ENCODE measurements at regions not wholly inside any gene's neighbourhood (a gene's known extent, or its start where the extent isn't known, plus 50 kb on each side); places are given as distances from the start of the nearest gene placed in this dataset.

GRCh38 chr1:30268923-30269666, 454.3 kb downstream of the MATN1 start:
- no peak for FAIRE-seq
- DNase-seq (ENCODE audit: low spot score in 2 of 2) = no peak

DNA sequence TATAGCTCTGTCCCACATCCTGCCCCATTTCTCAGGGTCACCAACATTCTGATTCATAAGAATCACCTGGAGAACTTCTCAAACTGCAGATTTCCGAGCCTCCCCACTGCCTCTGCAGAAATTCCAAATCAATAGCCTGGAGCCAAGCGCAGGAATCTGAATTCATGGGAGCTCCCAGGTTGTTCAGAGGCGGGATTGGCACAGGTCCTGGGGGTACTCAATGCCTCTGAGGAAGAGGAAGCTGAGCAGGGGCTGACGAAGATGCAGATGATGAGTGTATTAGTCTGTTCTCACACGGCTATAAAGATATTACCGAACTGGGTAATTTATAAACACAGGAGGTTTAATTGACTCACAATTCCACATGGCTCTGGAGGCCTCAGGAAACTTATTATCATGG, 455.5 kb downstream of the MATN1 start:
- DNase-seq (ENCODE audit: low spot score in 2 of 2) = no peak
- no peak for FAIRE-seq

DNA sequence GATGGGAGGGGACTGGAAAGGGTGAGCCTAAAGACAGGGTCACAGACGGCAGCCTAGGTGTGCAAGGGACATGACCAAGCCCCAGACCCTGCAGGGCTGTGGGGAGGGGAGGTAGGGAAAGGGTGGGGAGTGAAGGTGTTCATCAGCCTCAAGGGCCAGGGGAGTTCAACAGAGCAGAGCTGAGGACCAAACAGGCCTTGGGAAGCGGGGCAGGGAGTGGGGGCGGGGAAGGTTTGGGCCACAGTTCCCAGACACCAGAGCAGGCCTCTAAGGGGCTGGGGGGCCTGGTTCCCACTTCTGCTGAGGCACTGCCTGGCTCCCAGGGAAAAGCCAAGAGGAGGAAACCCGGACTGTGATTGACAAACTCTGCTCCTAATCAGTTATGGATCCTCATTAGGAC, 456.3 kb downstream of the MATN1 start:
- no peak for DNase-seq (ENCODE audit: low spot score in 2 of 2)
- FAIRE-seq = no peak

- FAIRE-seq = no peak
- no peak for DNase-seq (ENCODE audit: low spot score in 2 of 2)
These were observed 458.0 kb downstream of the MATN1 start for GRCh38 chr1:30265127-30266070.

GRCh38 chr1:30264672-30265025, 458.7 kb downstream of the MATN1 start:
- FAIRE-seq (no peak), DNase-seq (ENCODE audit: low spot score in 2 of 2) (no peak)

DNA sequence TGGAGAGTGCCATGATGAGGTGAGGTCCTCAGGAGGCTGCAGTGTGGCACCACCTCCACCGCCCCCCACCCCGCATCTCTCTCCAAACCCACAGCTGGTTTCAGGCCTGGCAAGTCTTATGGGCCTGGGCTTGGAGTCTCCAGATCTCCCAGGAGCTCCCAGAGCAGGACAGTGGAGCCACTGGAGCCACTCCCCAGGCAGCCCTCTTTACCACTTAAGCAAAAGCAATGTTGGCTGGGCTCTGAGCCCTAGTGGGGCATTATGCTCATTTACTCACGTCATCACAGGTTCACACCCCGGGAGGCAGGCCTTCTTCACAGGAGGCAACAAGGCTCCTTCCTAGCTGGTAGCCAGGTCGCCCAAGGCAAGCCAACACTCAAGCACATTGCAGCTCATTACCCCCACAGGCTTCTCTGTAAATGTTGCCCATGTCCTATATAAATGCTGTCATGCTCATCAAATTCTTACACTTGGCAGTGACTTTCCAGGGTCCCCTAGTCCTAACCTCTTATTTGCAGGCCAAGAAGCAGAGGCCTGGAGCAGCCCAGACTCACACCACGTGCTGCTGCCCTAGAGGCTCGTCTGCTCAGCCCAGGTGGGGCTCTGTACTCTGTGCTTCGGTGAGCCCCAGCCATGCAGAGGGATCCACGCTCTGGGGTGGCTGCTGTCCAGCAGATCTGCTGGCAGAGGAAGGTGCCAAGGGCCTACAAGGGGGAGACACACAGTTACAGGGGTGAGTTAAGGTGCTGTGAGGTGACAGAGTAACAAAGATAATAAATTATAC, 459.3 kb downstream of the MATN1 start:
- DNase-seq (ENCODE audit: low spot score in 2 of 2) (no peak), FAIRE-seq (no peak)

DNA sequence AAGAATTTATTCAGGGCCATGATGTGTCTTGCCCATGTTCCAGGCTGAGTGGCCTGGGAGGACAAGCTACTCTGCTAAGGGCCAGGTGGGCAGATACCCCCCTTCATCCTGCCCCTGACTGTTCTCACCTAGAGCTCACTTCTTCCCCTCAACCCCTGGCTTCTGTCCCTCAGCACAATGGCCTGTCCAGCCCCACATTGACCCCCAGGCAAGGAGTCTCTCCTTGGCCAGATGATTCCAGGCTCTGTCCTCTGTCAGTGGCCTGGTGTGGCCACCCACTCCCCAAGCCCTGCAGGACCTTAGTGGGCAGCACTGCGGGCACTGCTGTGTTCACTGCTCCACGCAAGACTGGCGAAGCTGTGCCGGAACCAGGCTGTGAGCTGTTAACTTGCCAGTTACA, 460.0 kb downstream of the MATN1 start:
- DNase-seq (ENCODE audit: low spot score in 2 of 2) (no peak), FAIRE-seq (no peak)

- DNase-seq (ENCODE audit: low spot score in 2 of 2) (no peak), FAIRE-seq (no peak)
These were observed 461.2 kb downstream of the MATN1 start for GRCh38 chr1:30262158-30262557.

GRCh38 chr1:30260318-30260717, 463.1 kb downstream of the MATN1 start:
- DNase-seq (ENCODE audit: low spot score in 2 of 2) (no peak), FAIRE-seq (no peak)

DNA sequence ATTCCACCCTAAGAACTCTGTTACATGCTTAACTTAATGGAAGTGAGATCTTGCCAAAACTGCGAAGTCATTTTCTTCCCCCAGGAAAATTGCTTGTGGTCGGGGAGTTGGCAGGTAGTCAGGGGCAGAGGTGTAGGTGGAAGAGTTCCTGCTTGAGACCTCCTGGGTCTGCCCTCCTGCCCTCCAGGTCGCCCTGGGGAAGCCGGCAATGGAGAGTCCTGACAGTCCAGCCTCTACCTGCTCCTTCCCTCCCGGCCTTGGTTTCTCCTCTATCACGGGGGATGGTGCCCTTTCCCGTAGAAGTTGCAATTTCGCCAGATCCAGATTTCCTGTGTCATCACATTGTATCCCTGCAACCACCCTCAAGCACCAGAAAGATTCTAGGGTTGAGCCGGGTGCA, 463.8 kb downstream of the MATN1 start:
- DNase-seq (ENCODE audit: low spot score in 2 of 2) (no peak), FAIRE-seq (no peak)

GRCh38 chr1:30258876-30259275, 464.5 kb downstream of the MATN1 start:
- DNase-seq (ENCODE audit: low spot score in 2 of 2) (no peak), FAIRE-seq (no peak)

DNA sequence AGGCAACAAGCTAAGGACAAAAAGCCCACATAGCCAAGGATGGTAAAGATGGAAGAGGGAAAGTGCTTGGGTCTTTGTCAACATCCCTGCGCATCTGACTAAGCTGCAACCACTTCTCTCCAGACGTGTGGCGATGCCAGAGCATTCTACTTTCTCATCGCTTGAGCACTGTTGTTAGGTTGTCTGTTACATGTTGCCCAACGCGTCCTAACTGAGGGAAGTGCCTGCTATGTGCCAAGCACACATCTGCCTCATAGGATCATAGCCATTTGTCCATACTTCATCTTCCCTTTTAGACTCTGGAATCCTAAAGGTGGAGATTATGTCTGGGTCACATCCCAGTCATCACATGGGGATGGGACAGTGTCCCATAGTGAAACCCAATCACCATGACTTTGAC, 464.9 kb downstream of the MATN1 start:
- FAIRE-seq (no peak), DNase-seq (ENCODE audit: low spot score in 2 of 2) (no peak)

GRCh38 chr1:30257742-30258380, 465.5 kb downstream of the MATN1 start:
- DNase-seq (ENCODE audit: low spot score in 2 of 2) (no peak), FAIRE-seq (no peak)

GRCh38 chr1:30257322-30257721, 466.1 kb downstream of the MATN1 start:
- no peak for DNase-seq (ENCODE audit: low spot score in 2 of 2)
- FAIRE-seq = no peak

- DNase-seq (ENCODE audit: low spot score in 2 of 2) (no peak), FAIRE-seq (no peak)
These were observed 466.5 kb downstream of the MATN1 start for GRCh38 chr1:30256911-30257310.

DNA sequence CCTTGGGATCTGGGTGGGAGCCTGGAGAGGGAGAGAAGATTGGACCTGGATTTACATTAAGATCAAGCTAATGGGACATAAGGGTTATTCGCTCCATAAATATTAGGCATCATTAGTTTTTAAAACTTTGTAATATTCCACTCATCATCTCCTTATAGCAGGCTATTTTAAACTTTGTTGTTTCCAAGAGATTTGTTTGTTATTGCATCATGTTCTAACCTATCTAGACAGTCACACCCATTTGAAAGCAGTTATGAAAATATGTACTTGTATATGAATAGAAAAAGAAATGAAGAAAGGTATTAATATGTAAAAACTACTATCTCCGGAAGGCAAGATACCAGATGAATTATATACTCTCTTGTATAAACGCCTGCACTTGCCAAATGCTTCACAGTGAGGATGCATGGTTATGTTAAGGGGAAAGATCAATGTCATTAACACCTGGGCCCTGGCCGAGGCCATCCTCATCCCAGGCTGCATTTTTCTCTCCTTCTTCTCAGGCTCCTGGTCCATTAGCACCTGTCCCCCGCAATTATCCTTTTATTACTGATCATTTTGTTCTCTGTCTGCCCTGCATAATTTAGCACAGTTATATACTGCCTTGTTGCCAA, 468.2 kb downstream of the MATN1 start:
- FAIRE-seq = no peak
- no peak for DNase-seq (ENCODE audit: low spot score in 2 of 2)

DNA sequence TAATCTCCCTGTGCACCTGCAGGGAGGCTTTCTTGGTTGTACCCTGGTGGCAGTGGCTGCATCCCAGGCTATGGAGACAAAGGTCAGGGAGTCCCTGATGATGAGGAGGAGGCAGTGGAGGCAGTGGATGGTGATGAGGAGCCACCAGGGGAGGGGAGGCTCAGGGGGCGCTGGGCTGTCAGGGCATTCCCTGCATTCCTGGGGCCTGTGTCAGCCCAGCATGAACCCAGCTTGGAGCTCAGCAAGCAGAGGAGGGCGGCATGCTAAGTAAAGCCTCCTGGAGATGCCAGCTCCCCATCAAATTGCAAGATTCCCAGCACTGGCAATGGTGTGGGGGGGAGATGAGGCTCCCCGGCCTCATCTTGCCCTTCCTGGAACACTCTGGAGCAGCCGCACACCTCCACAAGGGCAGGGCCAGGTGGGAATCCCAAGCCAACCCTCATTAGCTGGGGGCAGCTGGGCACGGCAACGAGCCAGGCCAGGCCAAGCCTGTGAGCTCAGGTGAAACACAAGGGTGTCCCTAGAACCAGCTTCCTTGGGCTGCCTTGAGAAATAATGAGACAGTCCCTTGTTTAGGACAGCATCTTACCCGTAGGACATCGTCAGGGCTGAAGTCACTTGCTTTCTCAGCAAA, 469.5 kb downstream of the MATN1 start:
- DNase-seq (ENCODE audit: low spot score in 2 of 2) (no peak), FAIRE-seq (no peak)

GRCh38 chr1:30253361-30253760, 470.0 kb downstream of the MATN1 start:
- DNase-seq (ENCODE audit: low spot score in 2 of 2) (no peak), FAIRE-seq (no peak)

DNA sequence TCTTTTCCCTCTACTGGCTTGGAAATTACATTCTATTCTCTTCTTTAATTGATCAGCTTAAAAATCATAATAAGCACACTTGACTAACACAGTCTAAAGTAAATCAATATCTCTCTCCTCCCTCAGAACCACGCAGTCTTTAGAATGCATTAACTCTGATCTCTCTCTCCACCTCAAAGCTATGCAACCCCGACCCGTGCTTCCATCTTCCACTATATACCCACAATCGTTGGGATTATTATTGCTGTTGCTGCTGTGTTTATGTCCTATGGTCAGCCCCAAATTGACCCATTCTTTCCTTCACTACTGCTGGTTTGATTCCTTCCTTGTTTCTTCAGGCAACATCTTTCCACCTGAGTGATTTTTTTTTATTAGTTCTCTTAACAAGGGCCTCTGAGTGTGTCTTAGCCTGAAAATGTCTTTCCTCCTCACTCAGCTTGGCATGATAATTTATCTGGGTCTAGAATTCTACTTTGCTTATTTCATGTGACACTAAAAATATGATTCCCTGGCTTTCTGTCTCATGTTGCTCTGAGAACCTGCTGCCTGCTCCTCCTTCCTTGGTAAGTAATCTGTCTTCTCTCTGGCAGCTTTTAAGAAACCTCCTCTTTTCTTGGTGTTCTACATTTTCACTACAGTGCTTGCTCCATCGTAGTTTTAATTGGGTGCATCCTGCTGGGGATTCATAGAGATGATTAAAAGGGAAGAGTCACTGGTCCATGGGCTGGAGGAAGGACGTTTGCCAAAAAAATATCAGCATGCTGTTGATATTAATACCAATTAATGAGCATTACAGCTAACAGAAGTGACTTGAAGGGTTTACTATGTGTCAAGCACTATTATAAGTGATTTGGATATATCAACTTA, 472.2 kb downstream of the MATN1 start:
- DNase-seq (ENCODE audit: low spot score in 2 of 2) (no peak), FAIRE-seq (no peak)

Data from frontal cortex (tissue), 3 donors.